Spleen (tissue), 11 donors: ENCODE measurements at regions not wholly inside any gene's neighbourhood (a gene's known extent, or its start where the extent isn't known, plus 50 kb on each side); places are given as distances from the start of the nearest gene placed in this dataset.
"Not testable (repeated sequence)": the region's sequence is repeated elsewhere in the genome, so short reads cannot be mapped to it uniquely, and the experiment has no call there.

Experiments
- DNase-seq: peaks from one replicate; pipeline ENCODE4 v3.0.0-alpha.2; 2020
- H3K27ac ChIP-seq, 8 donors: fragments of 200-600 bp; sonication (generic) in 7 of 8; 1 replicate in 4 of 8; 2 replicates in 4 of 8; pipeline versions ENCODE4 v1.5.0 to v1.8.0; 2016 to 2021; ENCODE audit warnings: inconsistent platforms in 4 of 8, mild to moderate bottlenecking in 4 of 8, moderate library complexity in 1 of 8
- H3K27me3 ChIP-seq, 7 donors: fragments of 200-600 bp; sonication (generic) in 6 of 7; replicated peaks in 1 of 7; 1 replicate in 4 of 7; 2 replicates in 3 of 7; pipeline versions ENCODE4 v1.5.0 to v1.8.0; 2016 to 2021; ENCODE audit warnings: inconsistent platforms in 3 of 7, mild to moderate bottlenecking in 1 of 7
- H3K36me3 ChIP-seq, 6 donors: fragments of 200-600 bp; sonication (generic) in 5 of 6; 1 replicate in 4 of 6; 2 replicates in 2 of 6; pipeline versions ENCODE4 v1.5.0 to v1.8.0; 2016 to 2021; ENCODE audit warnings: inconsistent platforms in 2 of 6
- H3K4me1 ChIP-seq, 6 donors: fragments of 200-600 bp; sonication (generic) in 5 of 6; 1 replicate in 3 of 6; 2 replicates in 3 of 6; pipeline versions ENCODE4 v1.5.0 to v1.8.0; 2016 to 2021; ENCODE audit warnings: inconsistent platforms in 3 of 6
- H3K4me3 ChIP-seq, 8 donors: fragments of 200-600 bp; sonication (generic) in 7 of 8; 1 replicate in 4 of 8; 2 replicates in 4 of 8; pipeline versions ENCODE4 v1.5.0 to v1.8.0; 2016 to 2021; ENCODE audit warnings: inconsistent platforms in 4 of 8, mild to moderate bottlenecking in 4 of 8, moderate library complexity in 2 of 8
- H3K9me3 ChIP-seq, 8 donors: fragments of 200-600 bp; sonication (generic) in 7 of 8; 1 replicate in 4 of 8; 2 replicates in 4 of 8; pipeline versions ENCODE4 v1.5.0 to v1.8.0; 2016 to 2021; ENCODE audit warnings: inconsistent platforms in 4 of 8
- CTCF ChIP-seq, 11 experiments: fragments of 200-600 bp in 7 of 11; fragments of 450-650 bp in 4 of 11; sonication (generic) in 4 of 11; IDR thresholded peaks in 8 of 11; conservative IDR thresholded peaks in 3 of 11; 1 replicate in 7 of 11; 2 replicates in 4 of 11; pipeline versions ENCODE4 v1.4.0 to v1.8.0; 2016 to 2021; ENCODE audit warnings: antibody characterized with exemption in 11 of 11, inconsistent platforms in 4 of 11, mild to moderate bottlenecking in 1 of 11
- POLR2A ChIP-seq, 3 donors: fragments of 450-650 bp; IDR thresholded peaks; one replicate each; pipeline ENCODE4 v1.5.1; 2017; ENCODE audit warnings: antibody characterized with exemption in 3 of 3, mild to moderate bottlenecking in 1 of 3
- POLR2AphosphoS5 ChIP-seq, 3 donors: sonication (generic); formaldehyde crosslinking; IDR thresholded peaks; one replicate each; pipeline ENCODE4 v1.5.1; 2017; ENCODE audit warnings: antibody characterized with exemption in 3 of 3
- WGBS, 5 donors: extraction: QIAGEN DNeasy Blood & Tissue Kit in 3 of 5; methylation state at CpG; one replicate each; pipeline versions ENCODE4 v1.1.5 to v1.1.7; 2013 to 2018; 5-methylcytosine and 5-hydroxymethylcytosine counted together
- intact Hi-C: fragments of 100-400 bp; cut with DNase I; formaldehyde crosslinking; loops from one replicate; pipeline ENCODE4 v1.15.0; 2023; ENCODE audit warnings: low total_unique reads
- donor health status: healthy with polysubstance abuse.
- donor health status: DM: no; HTN: no; CAD: no; lungs with moderate emphysema.
- donor health status: DM: no; HTN: no; CAD: no.
- donor health status: Bipolar disorder and iron deficiency.
- donor health status: healthy.
- donor health status: DM: no; HTN: no; CAD: no.
- donor health status: DM: yes; HTN: yes; CAD: no.

- TF ChIP-seq POLR2A (IDR thresholded peaks at IDR 0.05) = no peak
- TF ChIP-seq POLR2AphosphoS5 (IDR thresholded peaks at IDR 0.05) = no peak
- no peak for TF ChIP-seq CTCF (IDR thresholded peaks at IDR 0.05 in 8 of 11, conservative IDR thresholded peaks at IDR 0.05 in 3 of 11)
- no peak overlapping the region for H3K27ac ChIP-seq
- no peaks in the 10 kb centered on the region for H3K4me1 ChIP-seq
- H3K4me3 ChIP-seq = no peak overlapping the region
- intact Hi-C loops = no loop called here
- WGBS, 5 donors = 57 to 80% (median 77%) methylated on average over 9 of the region's 9 CpGs
- no peak for DNase-seq
- no peaks in the 10 kb centered on the region for H3K36me3 ChIP-seq
- peaks cover 0 to 36% (median 0%) of the 10 kb centered on the region in 7 donors for H3K27me3 ChIP-seq
- H3K9me3 ChIP-seq = no peaks in the 10 kb centered on the region
Measured at GRCh38 chr17:33929181-33929724, 325.8 kb upstream of the CCL2 start.

GRCh38 chr17:33931148-33931814 lies 323.8 kb upstream of the CCL2 start:
- 90 to 95% (median 91%) methylated on average over 19 of the region's 19 CpGs for WGBS, 5 donors
- H3K27ac ChIP-seq, intact Hi-C loops, H3K4me1 ChIP-seq, H3K4me3 ChIP-seq, DNase-seq, H3K36me3 ChIP-seq, H3K9me3 ChIP-seq: not testable (repeated sequence)
- H3K27me3 ChIP-seq = peaks cover 0 to 23% (median 0%) of the 10 kb centered on the region in 7 donors

GRCh38 chr17:33932996-33933395 lies 322.1 kb upstream of the CCL2 start:
- intact Hi-C loops = no loop called here
- no peak overlapping the region for H3K27ac ChIP-seq
- 71 to 81% (median 73%) methylated on average over 2 of the region's 2 CpGs for WGBS, 5 donors
- H3K27me3 ChIP-seq = peaks cover 0 to 18% (median 0%) of the 10 kb centered on the region in 7 donors
- TF ChIP-seq POLR2AphosphoS5 (IDR thresholded peaks at IDR 0.05) (no peak), CTCF (IDR thresholded peaks at IDR 0.05 in 8 of 11, conservative IDR thresholded peaks at IDR 0.05 in 3 of 11) (no peak), POLR2A (IDR thresholded peaks at IDR 0.05) (no peak)
- H3K9me3 ChIP-seq = no peaks in the 10 kb centered on the region
- no peak for DNase-seq
- H3K36me3 ChIP-seq = no peaks in the 10 kb centered on the region
- no peaks in the 10 kb centered on the region for H3K4me1 ChIP-seq
- H3K4me3 ChIP-seq = no peak overlapping the region

GRCh38 chr17:33933576-33933975 lies 321.5 kb upstream of the CCL2 start:
- Histone ChIP-seq H3K27me3 (peaks cover 0 to 14% (median 0%) of the 10 kb centered on the region in 7 donors), H3K4me1 (no peaks in the 10 kb centered on the region), H3K36me3 (no peaks in the 10 kb centered on the region), H3K4me3 (no peak overlapping the region), H3K27ac (no peak overlapping the region), H3K9me3 (no peaks in the 10 kb centered on the region)
- WGBS, 5 donors = 41 to 59% (median 48%) methylated on average over 5 of the region's 5 CpGs
- DNase-seq = no peak
- no peak for TF ChIP-seq POLR2AphosphoS5 (IDR thresholded peaks at IDR 0.05)
- no peak for TF ChIP-seq CTCF (IDR thresholded peaks at IDR 0.05 in 8 of 11, conservative IDR thresholded peaks at IDR 0.05 in 3 of 11)
- TF ChIP-seq POLR2A (IDR thresholded peaks at IDR 0.05) = no peak
- intact Hi-C loops = no loop called here
